ENCODE measurements at regions not wholly inside any gene's neighbourhood (a gene's known extent, or its start where the extent isn't known, plus 50 kb on each side); places are given as distances from the start of the nearest gene placed in this dataset.

GRCh38 chr14:103256406-103256805 lies 77.6 kb upstream of the EIF5 start:
- TF ChIP-seq CTCF (conservative IDR thresholded peaks at IDR 0.05; ENCODE audit: low read depth, low read length) (no peak), POLR2A (IDR thresholded peaks at IDR 0.05; ENCODE audit: low read depth, low read length) (no peak), RFX5 (IDR thresholded peaks at IDR 0.05; ENCODE audit: low read depth, low read length) (no peak), USF2 (IDR thresholded peaks at IDR 0.05; ENCODE audit: low read depth, low read length) (no peak), RAD21 (IDR thresholded peaks at IDR 0.05; ENCODE audit: low read length) (no peak), MXI1 (IDR thresholded peaks at IDR 0.05; ENCODE audit: borderline replicate concordance, low read depth, low read length) (no peak), NFE2L2 (IDR thresholded peaks at IDR 0.05; ENCODE audit: low read depth, low read length) (no peak), MAFK (IDR thresholded peaks at IDR 0.05; ENCODE audit: low read depth, low read length) (no peak), ELK1 (IDR thresholded peaks at IDR 0.05; ENCODE audit: borderline replicate concordance, low read depth, low read length) (no peak), CHD1 (IDR thresholded peaks at IDR 0.05; ENCODE audit: low read depth, low read length) (no peak)
